A549 (cell line): ENCODE measurements at regions not wholly inside any gene's neighbourhood (a gene's known extent, or its start where the extent isn't known, plus 50 kb on each side); places are given as distances from the start of the nearest gene placed in this dataset.

Experiments
- CEBPB ChIP-seq, 2 experiments: fragments of >200 bp in 1 of 2; sonication (Bioruptor Twin) in 1 of 2; formaldehyde crosslinking in 1 of 2; IDR thresholded peaks; 2 replicates each; pipeline ENCODE4 v1.6.1; 2012 to 2016
- EP300 ChIP-seq, 2 experiments: fragments of >200 bp; sonication (Bioruptor Twin); formaldehyde crosslinking; IDR thresholded peaks; 2 replicates in 1 of 2; 3 replicates in 1 of 2; pipeline ENCODE4 v1.6.1; 2016 to 2017
- HES2 ChIP-seq: fragments of >200 bp; sonication (Bioruptor Twin); formaldehyde crosslinking; IDR thresholded peaks from 2 replicates; pipeline ENCODE4 v1.6.1; 2016
- JUN ChIP-seq, 2 experiments: fragments of >200 bp; sonication (Bioruptor Twin); formaldehyde crosslinking; IDR thresholded peaks; 2 replicates in 1 of 2; 3 replicates in 1 of 2; pipeline ENCODE4 v1.6.1; 2016 to 2017
- KDM1A ChIP-seq: fragments of 200-600 bp; sonication (generic); IDR thresholded peaks from 2 replicates; pipeline ENCODE4 v1.6.1; 2016; ENCODE audit warnings: low read depth, mild to moderate bottlenecking
- KDM5A ChIP-seq: fragments of 200-600 bp; sonication (generic); IDR thresholded peaks from 2 replicates; pipeline ENCODE4 v1.6.1; 2016; ENCODE audit warnings: antibody characterized with exemption, mild to moderate bottlenecking
- MAX ChIP-seq: IDR thresholded peaks from 2 replicates; pipeline ENCODE4 v1.6.1; 2012
- POLR2A ChIP-seq: IDR thresholded peaks from 2 replicates; pipeline ENCODE4 v1.6.1; 2012; ENCODE audit warnings: mild to moderate bottlenecking, low read length
- RAD21 ChIP-seq, 2 experiments: fragments of >200 bp in 1 of 2; sonication (Bioruptor Twin) in 1 of 2; formaldehyde crosslinking in 1 of 2; IDR thresholded peaks in 1 of 2; conservative IDR thresholded peaks in 1 of 2; 2 replicates in 1 of 2; 3 replicates in 1 of 2; pipeline ENCODE4 v1.6.1; 2012 to 2018; ENCODE audit warnings: inconsistent platforms in 1 of 2
- REST ChIP-seq: fragments of 200-600 bp; sonication (generic); IDR thresholded peaks from 2 replicates; pipeline ENCODE4 v1.6.1; 2016; ENCODE audit warnings: antibody characterized with exemption, mild to moderate bottlenecking, moderate library complexity
- RNF2 ChIP-seq: fragments of 200-600 bp; sonication (generic); IDR thresholded peaks from 2 replicates; pipeline ENCODE4 v1.6.1; 2016; ENCODE audit warnings: low read depth, mild to moderate bottlenecking, antibody characterized with exemption, moderate library complexity, borderline replicate concordance
- SMC3 ChIP-seq: fragments of >200 bp; sonication (Bioruptor Twin); formaldehyde crosslinking; IDR thresholded peaks from 3 replicates; pipeline ENCODE4 v1.6.1; 2018; ENCODE audit warnings: inconsistent platforms
- ZFP36 ChIP-seq: fragments of 450-650 bp; IDR thresholded peaks from 2 replicates; pipeline ENCODE4 v1.6.1; 2014; ENCODE audit warnings: borderline replicate concordance; ENCODE audit not compliant: partially characterized antibody
- TF ChIP-seq, protein P1 (sequence below): fragments of >200 bp; sonication (Bioruptor Twin); formaldehyde crosslinking; IDR thresholded peaks from 3 replicates; pipeline ENCODE4 v1.5.1; 2016

DNA sequence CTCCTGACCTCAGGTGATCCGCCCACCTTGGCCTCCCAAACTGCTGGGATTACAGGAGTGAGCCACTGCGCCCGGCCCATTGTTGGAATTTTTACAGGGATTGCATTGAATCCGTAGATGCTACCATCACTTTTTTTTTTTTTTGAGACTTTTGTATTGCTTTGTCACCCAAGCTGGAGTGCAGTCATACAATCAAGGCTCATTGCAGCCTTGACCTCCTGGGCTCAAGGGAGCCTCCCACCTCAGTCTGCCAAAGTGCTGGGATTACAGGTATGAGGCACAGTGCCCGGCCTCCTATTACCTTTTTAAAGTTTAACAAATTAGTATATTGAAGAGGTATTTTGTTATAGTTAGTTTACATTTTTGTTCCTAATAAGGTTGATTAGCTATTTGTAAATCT lies 62.2 kb upstream of the SLC45A1 start:
- TF ChIP-seq MAX (no peak), EP300 (IDR thresholded peaks at IDR 0.05) (no peak), RNF2 (no peak), RAD21 (conservative IDR thresholded peaks at IDR 0.05 in 1 of 2, IDR thresholded peaks at IDR 0.05 in 1 of 2) (no peak), JUN (IDR thresholded peaks at IDR 0.05) (no peak), POLR2A (no peak), REST (no peak), HES2 (no peak), CEBPB (IDR thresholded peaks at IDR 0.05) (no peak), KDM5A (no peak), SMC3 (no peak), ZFP36 (no peak), KDM1A (no peak)
- TF ChIP-seq, protein P1, sequence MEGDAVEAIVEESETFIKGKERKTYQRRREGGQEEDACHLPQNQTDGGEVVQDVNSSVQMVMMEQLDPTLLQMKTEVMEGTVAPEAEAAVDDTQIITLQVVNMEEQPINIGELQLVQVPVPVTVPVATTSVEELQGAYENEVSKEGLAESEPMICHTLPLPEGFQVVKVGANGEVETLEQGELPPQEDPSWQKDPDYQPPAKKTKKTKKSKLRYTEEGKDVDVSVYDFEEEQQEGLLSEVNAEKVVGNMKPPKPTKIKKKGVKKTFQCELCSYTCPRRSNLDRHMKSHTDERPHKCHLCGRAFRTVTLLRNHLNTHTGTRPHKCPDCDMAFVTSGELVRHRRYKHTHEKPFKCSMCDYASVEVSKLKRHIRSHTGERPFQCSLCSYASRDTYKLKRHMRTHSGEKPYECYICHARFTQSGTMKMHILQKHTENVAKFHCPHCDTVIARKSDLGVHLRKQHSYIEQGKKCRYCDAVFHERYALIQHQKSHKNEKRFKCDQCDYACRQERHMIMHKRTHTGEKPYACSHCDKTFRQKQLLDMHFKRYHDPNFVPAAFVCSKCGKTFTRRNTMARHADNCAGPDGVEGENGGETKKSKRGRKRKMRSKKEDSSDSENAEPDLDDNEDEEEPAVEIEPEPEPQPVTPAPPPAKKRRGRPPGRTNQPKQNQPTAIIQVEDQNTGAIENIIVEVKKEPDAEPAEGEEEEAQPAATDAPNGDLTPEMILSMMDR = no peak
